CD4-positive, alpha-beta memory T cell (primary cell): ENCODE measurements at regions not wholly inside any gene's neighbourhood (a gene's known extent, or its start where the extent isn't known, plus 50 kb on each side); places are given as distances from the start of the nearest gene placed in this dataset.

Source experiments
- CTCF ChIA-PET: fragments of 350-600 bp; sonication (Branson Sonifier 250); formaldehyde crosslinking; loops from one replicate; lab custom pipeline; 2021; ENCODE audit warnings: inconsistent platforms; ENCODE audit not compliant: partially characterized antibody; lab: Charles Lee
- POLR2A ChIA-PET: fragments of 350-600 bp; sonication (Branson Sonifier 250); formaldehyde crosslinking; loops from one replicate; lab custom pipeline; 2021; ENCODE audit not compliant: partially characterized antibody; lab: Charles Lee
- DNase-seq, 5 donors: peaks; one replicate each; pipeline versions ENCODE4 v3.0.0 to v3.0.0-alpha.2; 2020 to 2022; ENCODE audit warnings: mixed read lengths in 1 of 5
- H3K27ac ChIP-seq: one replicate; pipeline ENCODE4 v1.7.0; 2013; ENCODE audit warnings: low read depth, low read length
- H3K27me3 ChIP-seq: 2 replicates; pipeline ENCODE4 v1.7.0; 2013; ENCODE audit warnings: mild to moderate bottlenecking, low read length, moderate library complexity; ENCODE audit not compliant: insufficient read depth
- H3K36me3 ChIP-seq: 2 replicates; pipeline ENCODE4 v1.7.0; 2013; ENCODE audit warnings: mild to moderate bottlenecking, low read length, moderate library complexity; ENCODE audit not compliant: insufficient read depth
- H3K4me1 ChIP-seq: 2 replicates; pipeline ENCODE4 v1.7.0; 2013; ENCODE audit warnings: mild to moderate bottlenecking, low read length, moderate library complexity; ENCODE audit not compliant: insufficient read depth
- H3K4me3 ChIP-seq, 2 donors: one replicate each; pipeline ENCODE4 v1.7.0; 2013; ENCODE audit warnings: low read length in 2 of 2, mild to moderate bottlenecking in 1 of 2
- H3K9me3 ChIP-seq, 2 donors: one replicate each; pipeline ENCODE4 v1.7.0; 2013; ENCODE audit warnings: low read length in 2 of 2, control low read depth in 1 of 2; ENCODE audit not compliant: control insufficient read depth in 1 of 2
- H3K27ac Mint-ChIP-seq, 7 donors: one replicate each; pipeline ENCODE4 v1.8.0; 2020 to 2021; ENCODE audit warnings: mixed read lengths in 7 of 7, mild to moderate bottlenecking in 6 of 7, inconsistent platforms in 3 of 7, moderate library complexity in 3 of 7
- H3K27me3 Mint-ChIP-seq, 2 donors: one replicate each; pipeline ENCODE4 v1.8.0; 2020 to 2021; ENCODE audit warnings: mixed read lengths in 2 of 2
- H3K36me3 Mint-ChIP-seq, 2 donors: one replicate each; pipeline ENCODE4 v1.8.0; 2020 to 2021; ENCODE audit warnings: mixed read lengths in 2 of 2, inconsistent platforms in 1 of 2, mild to moderate bottlenecking in 1 of 2
- H3K4me1 Mint-ChIP-seq, 4 donors: one replicate each; pipeline ENCODE4 v1.8.0; 2020 to 2021; ENCODE audit warnings: mixed read lengths in 4 of 4, mild to moderate bottlenecking in 1 of 4
- H3K4me3 Mint-ChIP-seq, 8 donors: one replicate each; pipeline ENCODE4 v1.8.0; 2020 to 2021; ENCODE audit warnings: mixed read lengths in 8 of 8, mild to moderate bottlenecking in 7 of 8, moderate library complexity in 6 of 8, inconsistent platforms in 3 of 8
- H3K9me3 Mint-ChIP-seq, 8 donors: one replicate each; pipeline ENCODE4 v1.8.0; 2020 to 2021; ENCODE audit warnings: mixed read lengths in 8 of 8, mild to moderate bottlenecking in 5 of 8, inconsistent platforms in 3 of 8, moderate library complexity in 1 of 8
- intact Hi-C: fragments of 100-400 bp; cut with micrococcal nuclease; formaldehyde crosslinking; loops from one replicate; pipeline ENCODE4 v1.15.1; 2023

DNA sequence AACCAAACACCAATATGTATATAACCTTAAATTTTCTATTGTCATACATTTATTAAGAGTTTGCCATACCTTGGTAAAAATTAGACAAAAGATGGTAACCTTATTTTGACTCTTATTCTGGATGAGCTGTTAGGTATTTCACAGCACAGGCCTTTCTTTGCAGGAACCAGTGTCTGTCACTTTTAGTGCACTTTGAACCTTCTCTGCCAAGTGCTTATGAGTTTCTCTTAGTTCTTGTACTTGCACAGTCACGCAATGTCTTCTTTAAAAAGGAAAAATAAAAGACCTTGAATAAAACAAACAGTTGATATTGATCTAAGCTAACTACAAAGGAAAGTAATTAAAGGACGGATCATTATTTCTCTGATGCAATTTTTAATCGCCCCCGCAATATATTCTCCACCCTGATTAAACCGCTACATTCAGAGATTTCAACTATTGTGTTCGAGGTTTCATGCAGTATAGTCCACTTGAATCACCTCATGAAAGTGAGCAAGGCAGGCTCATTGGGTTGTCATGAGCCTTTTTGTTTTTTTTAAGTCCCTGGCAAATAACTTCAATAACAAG is 534.5 kb downstream of the KLF5 start:
- intact Hi-C loops, result no loop called here
- Mint-ChIP-seq H3K36me3 (no peaks in the 10 kb centered on the region), H3K27me3 (no peaks in the 10 kb centered on the region), H3K27ac (no peak overlapping the region), H3K4me3 (no peak overlapping the region), H3K9me3 (no peaks in the 10 kb centered on the region), H3K4me1 (peaks cover 6 to 11% (median 7%) of the 10 kb centered on the region in 4 donors)
- H3K4me3 ChIP-seq, result no peak overlapping the region
- no peak overlapping the region for H3K27ac ChIP-seq
- no peaks in the 10 kb centered on the region for H3K9me3 ChIP-seq
- ChIA-PET CTCF (no interaction called here), POLR2A (no interaction called here)
- DNase-seq, result no peak
- H3K4me1 ChIP-seq, result peaks cover 9% of the 10 kb centered on the region
- no peaks in the 10 kb centered on the region for H3K36me3 ChIP-seq
- H3K27me3 ChIP-seq, result no peaks in the 10 kb centered on the region

DNA sequence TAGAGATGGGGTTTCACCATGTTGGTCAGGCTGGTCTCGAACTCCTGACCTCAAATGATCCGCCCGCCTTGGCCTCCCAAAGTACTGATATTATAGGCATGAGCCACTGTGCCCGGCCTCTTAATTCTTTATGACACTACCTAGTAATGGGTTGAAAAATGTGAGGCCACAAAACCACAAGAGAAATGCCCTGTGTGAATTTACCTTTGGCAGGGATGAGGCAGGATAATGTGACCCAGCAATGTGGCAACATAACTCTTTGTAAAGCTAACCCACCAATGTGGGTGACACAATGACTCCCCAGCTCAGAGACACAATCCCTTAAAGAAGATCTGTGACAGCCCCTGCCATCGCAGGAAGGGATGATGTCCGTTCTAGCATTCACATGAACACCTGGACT is 533.1 kb downstream of the KLF5 start:
- H3K9me3 Mint-ChIP-seq, result peaks cover 0 to 2% (median 0%) of the 10 kb centered on the region in 8 donors
- H3K4me1 Mint-ChIP-seq, result peaks cover 6 to 9% (median 7%) of the 10 kb centered on the region in 4 donors
- no peak for DNase-seq
- Histone ChIP-seq H3K4me3 (no peak overlapping the region), H3K9me3 (no peaks in the 10 kb centered on the region), H3K27ac (no peak overlapping the region), H3K4me1 (peaks cover 9% of the 10 kb centered on the region), H3K27me3 (no peaks in the 10 kb centered on the region), H3K36me3 (no peaks in the 10 kb centered on the region)
- H3K36me3 Mint-ChIP-seq, result no peaks in the 10 kb centered on the region
- no peaks in the 10 kb centered on the region for H3K27me3 Mint-ChIP-seq
- H3K4me3 Mint-ChIP-seq, result no peak overlapping the region
- ChIA-PET POLR2A (no interaction called here), CTCF (no interaction called here)
- no peak overlapping the region for H3K27ac Mint-ChIP-seq
- intact Hi-C loops, result no loop called here

DNA sequence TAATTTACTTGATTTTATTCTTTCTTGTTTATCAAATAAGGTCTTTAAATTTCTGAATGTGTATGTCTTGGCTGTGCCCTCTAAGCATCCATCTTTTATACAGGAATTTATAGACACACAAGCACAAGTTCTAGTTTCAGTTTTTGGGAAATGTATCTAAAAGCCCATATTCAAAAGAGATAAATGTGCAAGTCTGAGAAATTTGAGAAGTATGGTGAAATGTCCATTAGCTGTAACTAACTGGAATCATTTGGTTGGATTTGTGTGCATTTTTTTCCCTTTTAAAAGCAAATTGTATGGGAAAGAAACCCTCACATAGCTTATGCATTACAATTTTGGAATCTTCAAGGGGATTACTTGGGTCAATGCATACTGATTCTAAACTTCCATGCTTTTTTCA is 532.0 kb downstream of the KLF5 start:
- CTCF ChIA-PET, result no interaction called here
- Histone ChIP-seq H3K9me3 (no peaks in the 10 kb centered on the region), H3K4me3 (no peak overlapping the region), H3K27me3 (no peaks in the 10 kb centered on the region), H3K36me3 (no peaks in the 10 kb centered on the region), H3K4me1 (no peaks in the 10 kb centered on the region), H3K27ac (no peak overlapping the region)
- POLR2A ChIA-PET, result no interaction called here
- Mint-ChIP-seq H3K36me3 (no peaks in the 10 kb centered on the region), H3K9me3 (peaks cover 0 to 9% (median 5%) of the 10 kb centered on the region in 8 donors), H3K27ac (no peak overlapping the region), H3K4me1 (no peaks in the 10 kb centered on the region), H3K27me3 (peaks cover 0 to 3% of the 10 kb centered on the region in 2 donors), H3K4me3 (no peak overlapping the region)
- no peak for DNase-seq
- intact Hi-C loops, result no loop called here

DNA sequence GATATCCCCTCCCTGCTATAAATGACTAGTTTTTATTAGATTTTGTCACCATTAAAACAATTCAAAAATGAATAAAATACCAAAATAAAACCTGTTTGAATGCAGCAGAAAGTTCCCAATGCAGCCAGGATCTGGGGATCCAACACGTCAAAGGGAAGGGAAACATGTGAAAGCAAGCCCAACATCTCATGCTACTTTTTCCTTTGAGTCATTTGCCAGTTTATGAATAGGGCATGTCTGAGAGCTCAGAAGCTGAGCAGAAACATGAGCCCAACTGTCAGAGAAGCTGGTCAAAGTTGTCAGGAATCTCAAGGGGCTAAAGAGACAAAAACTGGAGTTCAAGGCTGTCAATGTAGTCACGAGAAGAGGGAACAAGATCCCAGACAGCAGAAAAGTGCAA is 526.4 kb downstream of the KLF5 start:
- peaks cover 0 to 15% (median 8%) of the 10 kb centered on the region in 8 donors for H3K9me3 Mint-ChIP-seq
- Histone ChIP-seq H3K27ac (no peak overlapping the region), H3K9me3 (no peaks in the 10 kb centered on the region), H3K36me3 (no peaks in the 10 kb centered on the region), H3K4me1 (no peaks in the 10 kb centered on the region), H3K27me3 (no peaks in the 10 kb centered on the region), H3K4me3 (no peak overlapping the region)
- intact Hi-C loops, result no loop called here
- H3K4me3 Mint-ChIP-seq, result no peak overlapping the region
- ChIA-PET CTCF (no interaction called here), POLR2A (no interaction called here)
- H3K4me1 Mint-ChIP-seq, result peaks cover 0 to 1% (median 0%) of the 10 kb centered on the region in 4 donors
- no peak for DNase-seq
- H3K27ac Mint-ChIP-seq, result no peak overlapping the region
- H3K27me3 Mint-ChIP-seq, result peaks cover 0 to 7% of the 10 kb centered on the region in 2 donors
- peaks cover 0 to 3% of the 10 kb centered on the region in 2 donors for H3K36me3 Mint-ChIP-seq

DNA sequence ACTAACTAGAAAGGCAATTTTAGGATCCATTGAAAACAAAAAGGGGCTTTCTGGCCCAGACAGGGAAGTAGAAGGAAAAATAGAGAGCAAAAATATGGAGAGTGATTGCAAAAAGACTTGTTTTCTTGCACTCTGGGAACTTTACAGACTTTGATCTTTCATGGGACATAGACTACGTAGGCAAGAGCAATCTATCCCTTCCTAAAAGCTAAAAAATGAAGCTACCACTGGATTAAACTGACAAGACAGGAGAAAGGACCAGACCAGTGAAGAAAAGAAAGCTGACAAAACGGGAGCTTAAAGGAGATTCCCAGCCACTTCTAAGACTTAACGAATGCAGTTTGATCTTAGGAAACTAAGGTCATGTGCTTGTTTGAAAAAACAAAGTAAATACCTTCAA is 524.5 kb downstream of the KLF5 start:
- no peaks in the 10 kb centered on the region for H3K36me3 ChIP-seq
- H3K27ac ChIP-seq, result no peak overlapping the region
- Mint-ChIP-seq H3K4me3 (no peak overlapping the region), H3K27me3 (peaks cover 0 to 7% of the 10 kb centered on the region in 2 donors), H3K36me3 (peaks cover 0 to 3% of the 10 kb centered on the region in 2 donors), H3K4me1 (peaks cover 0 to 1% (median 0%) of the 10 kb centered on the region in 4 donors), H3K27ac (no peak overlapping the region), H3K9me3 (peaks cover 0 to 15% (median 8%) of the 10 kb centered on the region in 8 donors)
- intact Hi-C loops, result no loop called here
- CTCF ChIA-PET, result no interaction called here
- H3K27me3 ChIP-seq, result no peaks in the 10 kb centered on the region
- POLR2A ChIA-PET, result no interaction called here
- H3K4me1 ChIP-seq, result no peaks in the 10 kb centered on the region
- no peaks in the 10 kb centered on the region for H3K9me3 ChIP-seq
- DNase-seq, result no peak
- H3K4me3 ChIP-seq, result no peak overlapping the region

DNA sequence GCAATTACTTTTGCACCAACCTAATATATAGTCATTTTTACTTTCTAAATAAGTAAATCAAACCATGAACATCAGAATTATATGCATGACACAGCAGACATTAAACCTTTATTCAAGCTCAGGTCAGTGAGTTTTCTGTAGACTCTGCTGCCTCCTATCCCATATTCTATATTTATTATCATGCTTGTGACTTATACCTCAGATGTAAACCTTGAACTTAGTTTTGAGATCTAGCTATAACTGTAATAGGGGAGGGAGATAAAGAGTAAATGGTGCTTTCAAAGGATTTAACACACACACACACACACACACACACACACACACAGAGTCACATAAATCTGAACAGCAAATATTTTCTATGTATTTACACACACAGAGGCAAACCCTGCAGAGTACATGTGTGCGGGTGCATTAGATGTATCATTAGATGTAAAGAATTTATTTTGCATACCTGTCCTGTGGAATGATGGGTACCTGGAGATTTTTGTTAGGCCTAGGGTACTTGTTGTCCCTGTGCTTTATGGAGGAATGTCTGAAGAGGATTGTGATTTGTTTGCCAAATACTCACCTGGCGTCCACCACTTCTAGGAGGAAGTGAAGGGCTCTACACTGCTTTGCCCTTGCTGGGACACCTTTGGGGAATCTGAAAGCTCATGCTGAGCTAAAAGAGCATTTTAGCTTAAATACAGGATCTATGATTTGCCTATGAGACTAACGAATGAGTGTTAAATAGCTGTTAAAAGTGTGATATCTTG is 521.9 kb downstream of the KLF5 start:
- POLR2A ChIA-PET, result no interaction called here
- DNase-seq, result no peak
- Histone ChIP-seq H3K4me1 (no peaks in the 10 kb centered on the region), H3K36me3 (no peaks in the 10 kb centered on the region), H3K4me3 (no peak overlapping the region), H3K9me3 (no peaks in the 10 kb centered on the region), H3K27ac (no peak overlapping the region), H3K27me3 (no peaks in the 10 kb centered on the region)
- peaks cover 0 to 1% (median 0%) of the 10 kb centered on the region in 4 donors for H3K4me1 Mint-ChIP-seq
- H3K36me3 Mint-ChIP-seq, result peaks cover 0 to 3% of the 10 kb centered on the region in 2 donors
- no peak overlapping the region for H3K4me3 Mint-ChIP-seq
- H3K9me3 Mint-ChIP-seq, result peaks cover 0 to 9% (median 1%) of the 10 kb centered on the region in 8 donors
- CTCF ChIA-PET, result no interaction called here
- peaks cover 0 to 5% of the 10 kb centered on the region in 2 donors for H3K27me3 Mint-ChIP-seq
- intact Hi-C loops, result no loop called here
- H3K27ac Mint-ChIP-seq, result no peak overlapping the region

DNA sequence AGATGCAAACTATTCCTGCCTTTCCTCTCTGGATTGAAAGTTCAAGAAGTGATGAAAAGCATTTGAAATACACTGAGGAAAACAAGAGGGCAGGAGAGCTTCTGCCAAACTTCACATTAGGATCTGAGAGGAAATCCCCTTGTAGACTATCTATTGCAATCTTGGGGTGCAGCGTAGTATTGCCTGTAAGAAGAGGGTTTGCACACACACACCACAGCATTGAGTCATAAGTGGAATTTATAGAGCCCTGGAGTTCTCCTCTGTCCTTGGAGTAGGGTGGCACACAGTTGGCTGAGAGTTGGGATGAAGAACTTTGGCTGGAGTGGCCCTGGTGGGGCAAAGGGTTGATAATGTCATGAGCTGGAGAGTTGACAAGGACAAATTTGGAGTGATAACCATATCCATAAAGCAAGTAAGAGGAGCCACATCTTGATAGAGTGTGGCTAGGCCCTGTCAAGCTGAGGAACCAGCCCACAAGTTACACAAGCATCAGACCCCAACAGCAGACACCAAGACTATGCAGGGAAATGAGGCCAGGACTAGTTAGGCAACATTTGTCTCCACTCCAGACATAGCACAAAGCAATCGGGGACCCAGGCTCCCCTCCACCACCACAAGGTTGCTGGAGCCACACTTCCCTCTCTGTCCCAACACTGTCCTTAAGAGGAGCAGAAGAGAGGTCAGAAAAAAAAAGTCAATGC is 520.9 kb downstream of the KLF5 start:
- no peak overlapping the region for H3K4me3 Mint-ChIP-seq
- Histone ChIP-seq H3K4me1 (no peaks in the 10 kb centered on the region), H3K36me3 (no peaks in the 10 kb centered on the region), H3K27ac (no peak overlapping the region), H3K4me3 (no peak overlapping the region), H3K9me3 (no peaks in the 10 kb centered on the region), H3K27me3 (no peaks in the 10 kb centered on the region)
- peaks cover 0 to 3% (median 0%) of the 10 kb centered on the region in 8 donors for H3K9me3 Mint-ChIP-seq
- intact Hi-C loops, result no loop called here
- CTCF ChIA-PET, result no interaction called here
- peaks cover 0 to 1% (median 0%) of the 10 kb centered on the region in 4 donors for H3K4me1 Mint-ChIP-seq
- peaks cover 0 to under 1% of the 10 kb centered on the region in 2 donors for H3K36me3 Mint-ChIP-seq
- POLR2A ChIA-PET, result no interaction called here
- no peak overlapping the region for H3K27ac Mint-ChIP-seq
- DNase-seq, result no peak
- H3K27me3 Mint-ChIP-seq, result peaks cover 0 to 5% of the 10 kb centered on the region in 2 donors
